ENCODE measurements at regions not wholly inside any gene's neighbourhood (a gene's known extent, or its start where the extent isn't known, plus 50 kb on each side); places are given as distances from the start of the nearest gene placed in this dataset.
"Not testable (repeated sequence)": the region's sequence is repeated elsewhere in the genome, so short reads cannot be mapped to it uniquely, and the experiment has no call there.

GRCh38 chr1:96521994-96522760 is 199.4 kb upstream of the PTBP2 start:
- ATAC-seq = peak; percentile 46

- ATAC-seq = no peak
Observed at GRCh38 chr1:96522927-96523326, 198.7 kb upstream of the PTBP2 start.

- ATAC-seq = no peak
Observed at GRCh38 chr1:96524100-96524499, 197.5 kb upstream of the PTBP2 start.

- no peak for ATAC-seq
Observed at GRCh38 chr1:96525657-96526557, 195.7 kb upstream of the PTBP2 start.

GRCh38 chr1:96528672-96529071 is 192.9 kb upstream of the PTBP2 start:
- ATAC-seq = not testable (repeated sequence)

GRCh38 chr1:96533820-96534219 is 187.8 kb upstream of the PTBP2 start:
- ATAC-seq = no peak

GRCh38 chr1:96536581-96536980 is 185.0 kb upstream of the PTBP2 start:
- ATAC-seq = no peak

GRCh38 chr1:96538111-96538641 is 183.4 kb upstream of the PTBP2 start:
- no peak for ATAC-seq

GRCh38 chr1:96538883-96539282 is 182.7 kb upstream of the PTBP2 start:
- no peak for ATAC-seq

- no peak for ATAC-seq
Observed at GRCh38 chr1:96541491-96541890, 180.1 kb upstream of the PTBP2 start.

GRCh38 chr1:96544051-96544830 is 177.3 kb upstream of the PTBP2 start:
- ATAC-seq = no peak

- ATAC-seq = no peak
Observed at GRCh38 chr1:96544831-96545221, 176.8 kb upstream of the PTBP2 start.

GRCh38 chr1:96545935-96546656 is 175.5 kb upstream of the PTBP2 start:
- ATAC-seq = no peak

GRCh38 chr1:96550061-96550460 is 171.5 kb upstream of the PTBP2 start:
- no peak for ATAC-seq

GRCh38 chr1:96552451-96552850 is 169.1 kb upstream of the PTBP2 start:
- no peak for ATAC-seq

GRCh38 chr1:96553811-96554210 is 167.8 kb upstream of the PTBP2 start:
- ATAC-seq = no peak

- ATAC-seq = no peak
Observed at GRCh38 chr1:96554364-96554763, 167.2 kb upstream of the PTBP2 start.

- ATAC-seq = no peak
Observed at GRCh38 chr1:96557336-96557735, 164.2 kb upstream of the PTBP2 start.

GRCh38 chr1:96558635-96559034 is 162.9 kb upstream of the PTBP2 start:
- no peak for ATAC-seq

- no peak for ATAC-seq
Observed at GRCh38 chr1:96559181-96559580, 162.4 kb upstream of the PTBP2 start.

- peak; percentile 91 for ATAC-seq
Observed at GRCh38 chr1:96559707-96560596, 161.6 kb upstream of the PTBP2 start.
